GM21786 (cell line): ENCODE measurements at regions not wholly inside any gene's neighbourhood (a gene's known extent, or its start where the extent isn't known, plus 50 kb on each side); places are given as distances from the start of the nearest gene placed in this dataset.
A peak's percentile ranks its signal among the peaks of the same experiment; 100 is the strongest.

Source experiments
- ATAC-seq: cut with Tn5 transposase; IDR thresholded peaks from one replicate; pipeline ENCODE4 v1.9.1; 2021; ENCODE audit not compliant: unreplicated experiment

GRCh38 chr9:19946441-19947109 lies 157.7 kb upstream of the SLC24A2 start:
- no peak for ATAC-seq

DNA sequence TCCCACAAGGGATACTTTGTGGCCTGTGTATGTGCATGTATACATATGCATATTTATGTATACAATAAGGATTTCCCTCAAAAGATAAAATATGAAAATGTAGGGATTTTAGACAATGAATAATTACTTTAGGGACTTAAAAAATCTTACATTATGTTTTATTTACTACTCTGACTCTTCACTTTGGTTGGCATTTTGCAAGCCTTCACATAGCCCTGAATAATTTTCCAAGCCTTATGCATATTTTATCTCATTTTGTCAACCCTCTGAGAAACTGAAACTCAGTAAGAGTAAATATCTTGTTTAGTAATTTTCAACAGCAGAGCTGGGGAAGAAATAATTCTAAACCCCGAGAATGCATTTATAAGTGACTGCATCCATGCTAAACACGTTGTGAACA lies 153.0 kb upstream of the SLC24A2 start:
- ATAC-seq = no peak

GRCh38 chr9:19940811-19941535 lies 152.1 kb upstream of the SLC24A2 start:
- ATAC-seq = no peak

GRCh38 chr9:19939734-19940278 lies 151.0 kb upstream of the SLC24A2 start:
- no peak for ATAC-seq

- ATAC-seq = no peak
These were observed 150.3 kb upstream of the SLC24A2 start for GRCh38 chr9:19938990-19939733.

GRCh38 chr9:19937121-19937520 lies 148.3 kb upstream of the SLC24A2 start:
- no peak for ATAC-seq

DNA sequence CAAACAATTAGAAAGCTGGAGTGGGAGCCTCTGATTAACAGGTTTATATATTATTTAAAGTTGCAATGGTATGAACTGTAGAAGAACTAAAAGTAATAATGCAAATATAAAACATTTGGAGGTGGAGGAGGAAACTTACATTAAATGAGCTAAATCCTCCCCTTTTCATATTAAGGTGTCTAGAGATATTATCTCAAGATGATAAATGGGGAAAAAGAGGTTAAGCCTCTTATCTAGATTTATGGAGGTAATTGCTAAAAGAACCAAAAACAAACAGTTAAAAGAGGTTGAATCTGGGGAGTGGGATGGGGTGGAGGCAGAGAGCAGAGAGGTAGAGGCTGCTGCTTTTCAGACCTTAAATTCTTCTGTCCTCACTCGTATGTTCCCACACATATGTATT lies 147.8 kb upstream of the SLC24A2 start:
- no peak for ATAC-seq

GRCh38 chr9:19935422-19935821 lies 146.6 kb upstream of the SLC24A2 start:
- ATAC-seq = no peak

- ATAC-seq = no peak
These were observed 145.5 kb upstream of the SLC24A2 start for GRCh38 chr9:19934301-19934871.

DNA sequence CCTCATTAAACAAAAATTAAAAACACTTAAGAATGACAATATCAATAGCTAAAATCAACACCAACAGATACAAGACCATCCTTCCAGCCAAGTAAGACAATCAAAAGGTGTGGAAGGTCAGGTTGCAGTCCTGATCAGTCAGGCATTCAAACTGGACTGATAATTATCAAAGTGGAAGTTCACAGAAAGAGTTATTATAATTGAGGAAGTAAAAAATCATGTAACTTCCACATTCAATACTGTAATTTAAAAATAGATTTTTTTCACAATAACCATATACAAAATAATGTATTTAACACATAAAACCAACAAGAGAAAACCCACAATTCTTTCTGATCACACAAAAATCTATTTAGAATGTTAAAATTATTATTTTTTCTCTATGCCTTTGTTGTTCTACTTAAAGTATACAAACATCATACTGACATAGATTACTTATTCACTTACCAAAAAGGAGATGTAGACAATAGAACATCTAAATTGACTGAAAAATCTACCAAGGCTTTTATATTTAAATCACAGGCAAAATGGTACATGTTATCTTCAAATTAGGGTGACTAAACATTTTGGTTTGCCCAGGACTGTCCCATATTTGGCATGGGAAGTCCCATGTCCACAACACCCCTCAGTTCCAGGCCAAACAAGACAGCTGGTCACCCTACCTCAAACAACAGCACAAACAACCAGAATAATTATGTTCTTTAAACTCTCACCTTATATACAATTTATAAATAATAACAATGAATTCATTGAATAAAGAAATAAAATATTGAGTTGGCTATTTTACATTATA lies 142.5 kb upstream of the SLC24A2 start:
- ATAC-seq = no peak

DNA sequence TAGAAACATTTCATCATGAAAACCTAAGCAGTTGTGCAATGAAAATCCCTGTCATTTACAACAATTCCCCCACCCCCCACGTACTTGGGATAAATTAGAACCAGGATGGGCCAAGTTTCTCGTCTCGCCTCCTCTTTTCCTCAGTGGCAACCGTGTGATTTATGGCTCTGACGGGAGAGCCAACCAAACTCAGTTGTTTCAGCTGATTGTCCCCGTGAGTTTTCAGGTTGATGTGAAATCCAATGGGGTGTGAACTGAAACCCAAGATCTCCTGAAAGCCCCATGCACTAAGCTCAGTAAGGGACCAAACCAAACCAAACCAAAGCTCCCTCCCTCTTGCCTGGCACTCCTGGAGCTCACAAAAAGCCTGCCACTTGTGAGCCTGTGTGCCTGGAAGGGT lies 138.7 kb upstream of the SLC24A2 start:
- ATAC-seq = no peak

GRCh38 chr9:19926774-19927173 lies 137.9 kb upstream of the SLC24A2 start:
- ATAC-seq = no peak

GRCh38 chr9:19925674-19926503 lies 137.1 kb upstream of the SLC24A2 start:
- peak; percentile 97 for ATAC-seq

DNA sequence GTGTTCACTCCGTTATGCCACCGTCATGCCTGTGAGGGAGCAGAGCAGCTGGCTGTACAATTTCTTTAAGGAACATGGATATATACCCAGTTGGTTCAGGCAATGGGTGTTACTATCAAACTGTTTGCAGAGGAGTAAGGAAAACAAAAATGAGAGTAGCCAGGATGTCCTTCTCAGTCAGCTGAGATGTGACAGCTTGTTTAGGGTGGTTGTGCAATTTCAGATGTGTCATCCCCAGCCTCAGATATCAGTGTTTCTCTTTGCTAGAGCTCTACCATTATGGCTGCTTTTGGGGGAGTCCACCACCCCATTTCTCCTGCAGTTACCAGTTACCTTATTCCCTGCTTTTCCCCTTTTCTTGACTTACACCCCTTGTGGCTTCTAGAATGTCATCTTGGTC lies 135.2 kb upstream of the SLC24A2 start:
- no peak for ATAC-seq

DNA sequence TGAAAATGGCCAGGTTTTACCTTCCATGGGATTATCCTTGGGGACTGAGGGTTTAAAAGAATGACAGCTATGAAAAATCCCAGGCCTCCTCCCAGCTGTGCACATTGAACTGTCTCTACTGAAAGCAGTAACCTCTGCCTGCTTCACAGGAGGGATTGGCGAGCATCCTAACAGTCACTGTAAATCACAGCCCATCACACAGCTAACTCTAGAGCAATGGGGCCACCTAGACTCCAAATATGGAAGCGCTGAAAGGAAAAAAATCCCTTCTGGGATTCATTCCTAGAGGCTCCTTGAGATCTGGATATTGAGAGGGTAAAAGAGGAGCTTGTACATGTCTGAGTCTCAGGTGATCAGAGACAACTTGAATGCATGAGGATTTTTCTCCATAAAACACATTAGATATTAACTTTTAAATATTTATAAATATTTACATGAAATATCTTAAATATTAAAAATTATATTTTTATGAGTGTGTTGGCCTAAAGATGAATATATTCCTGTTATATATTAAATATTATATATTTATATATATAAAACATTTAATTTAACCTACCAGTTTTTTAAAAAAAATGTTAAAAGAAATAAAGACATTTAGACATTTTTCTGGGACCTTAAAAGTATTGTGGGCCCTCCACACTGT lies 133.8 kb upstream of the SLC24A2 start:
- no peak for ATAC-seq

- no peak for ATAC-seq
These were observed 131.6 kb upstream of the SLC24A2 start for GRCh38 chr9:19920401-19920800.

GRCh38 chr9:19918630-19919029 lies 129.8 kb upstream of the SLC24A2 start:
- no peak for ATAC-seq

GRCh38 chr9:19914044-19914443 lies 125.2 kb upstream of the SLC24A2 start:
- no peak for ATAC-seq

DNA sequence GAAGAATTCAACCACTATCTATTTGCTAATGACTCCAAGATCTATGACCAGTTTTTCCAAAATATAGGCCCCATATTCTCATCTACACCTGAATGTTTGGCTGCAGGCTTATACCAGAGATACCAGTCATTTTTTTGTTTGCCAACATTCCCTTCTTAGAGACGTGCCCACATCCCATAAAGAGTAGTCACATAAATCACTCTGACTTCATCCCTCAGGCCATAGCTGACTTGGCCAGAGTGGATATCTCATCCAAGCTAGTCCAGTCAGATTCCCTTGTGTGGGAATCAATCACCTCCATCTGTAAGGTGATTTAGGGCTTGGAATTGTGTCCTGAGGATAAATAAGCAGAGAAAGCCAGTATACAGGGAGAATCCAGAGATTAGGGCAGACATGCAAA lies 124.3 kb upstream of the SLC24A2 start:
- no peak for ATAC-seq
